DND-41 (cell line): ENCODE measurements at regions not wholly inside any gene's neighbourhood (a gene's known extent, or its start where the extent isn't known, plus 50 kb on each side); places are given as distances from the start of the nearest gene placed in this dataset.

Experiments
- EZH2 ChIP-seq: IDR thresholded peaks from 3 replicates; pipeline ENCODE4 v1.6.1; 2012; ENCODE audit warnings: borderline replicate concordance, low read depth, mild to moderate bottlenecking, moderate library complexity, low read length, inconsistent platforms; ENCODE audit not compliant: severe bottlenecking
- TF ChIP-seq, protein P1 (sequence below): IDR thresholded peaks from 2 replicates; pipeline ENCODE4 v1.5.1; 2012; ENCODE audit warnings: borderline replicate concordance, low read length, moderate library complexity, mild to moderate bottlenecking; ENCODE audit not compliant: poor library complexity, severe bottlenecking; ENCODE audit errors: extremely low read depth

DNA sequence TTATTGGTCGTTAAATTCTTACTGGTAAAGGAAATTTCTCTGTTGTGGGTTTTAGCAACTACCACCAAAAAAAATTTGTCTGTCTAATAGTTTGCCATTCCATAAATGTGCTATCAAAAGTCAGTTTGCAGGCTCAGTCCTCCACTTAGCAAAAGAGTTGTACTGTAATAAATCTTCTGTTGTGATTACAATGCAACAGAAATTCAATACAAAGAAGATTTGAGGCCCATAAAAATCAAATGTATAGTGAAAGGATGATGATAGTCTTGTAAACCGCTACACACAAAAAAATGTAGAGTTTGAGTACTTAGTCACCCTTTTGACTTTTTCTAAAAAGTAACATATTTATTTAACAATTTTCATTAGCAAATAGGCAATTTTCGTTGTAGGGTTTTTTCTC lies 251.7 kb downstream of the VGLL3 start:
- TF ChIP-seq, protein P1, sequence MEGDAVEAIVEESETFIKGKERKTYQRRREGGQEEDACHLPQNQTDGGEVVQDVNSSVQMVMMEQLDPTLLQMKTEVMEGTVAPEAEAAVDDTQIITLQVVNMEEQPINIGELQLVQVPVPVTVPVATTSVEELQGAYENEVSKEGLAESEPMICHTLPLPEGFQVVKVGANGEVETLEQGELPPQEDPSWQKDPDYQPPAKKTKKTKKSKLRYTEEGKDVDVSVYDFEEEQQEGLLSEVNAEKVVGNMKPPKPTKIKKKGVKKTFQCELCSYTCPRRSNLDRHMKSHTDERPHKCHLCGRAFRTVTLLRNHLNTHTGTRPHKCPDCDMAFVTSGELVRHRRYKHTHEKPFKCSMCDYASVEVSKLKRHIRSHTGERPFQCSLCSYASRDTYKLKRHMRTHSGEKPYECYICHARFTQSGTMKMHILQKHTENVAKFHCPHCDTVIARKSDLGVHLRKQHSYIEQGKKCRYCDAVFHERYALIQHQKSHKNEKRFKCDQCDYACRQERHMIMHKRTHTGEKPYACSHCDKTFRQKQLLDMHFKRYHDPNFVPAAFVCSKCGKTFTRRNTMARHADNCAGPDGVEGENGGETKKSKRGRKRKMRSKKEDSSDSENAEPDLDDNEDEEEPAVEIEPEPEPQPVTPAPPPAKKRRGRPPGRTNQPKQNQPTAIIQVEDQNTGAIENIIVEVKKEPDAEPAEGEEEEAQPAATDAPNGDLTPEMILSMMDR, result no peak
- TF ChIP-seq EZH2, result no peak
